H1 (cell line): ENCODE measurements at regions not wholly inside any gene's neighbourhood (a gene's known extent, or its start where the extent isn't known, plus 50 kb on each side); places are given as distances from the start of the nearest gene placed in this dataset.

Experiments
- CTCF ChIA-PET: fragments of 300-600 bp; sonication (Branson Sonifier 250); formaldehyde crosslinking; loops from one replicate; lab custom pipeline; 2021; ENCODE audit not compliant: partially characterized antibody; lab: Charles Lee
- POLR2A ChIA-PET: fragments of 300-600 bp; sonication (Branson Sonifier 250); formaldehyde crosslinking; loops from one replicate; lab custom pipeline; 2021; ENCODE audit warnings: inconsistent platforms; ENCODE audit not compliant: partially characterized antibody; lab: Charles Lee
- DNase-seq, 2 experiments: peaks; one replicate each; pipeline versions ENCODE4 v3.0.0 to v3.0.0-alpha.2; 2010 to 2022; ENCODE audit warnings: low spot score in 2 of 2, low read depth in 1 of 2, mixed read lengths in 1 of 2
- FAIRE-seq: peaks from 2 replicates; lab custom pipeline; 2011; peaks lifted over from hg19 to GRCh38; lab: Jason Lieb, UNC
- H2AFZ ChIP-seq: 2 replicates; pipeline ENCODE4 v1.8.1; 2012; ENCODE audit warnings: low read length, inconsistent platforms
- H2AK5ac ChIP-seq: 2 replicates; pipeline ENCODE4 v1.6.1; 2013; ENCODE audit warnings: low read depth, low read length
- H2BK120ac ChIP-seq: replicated peaks from 2 replicates; pipeline ENCODE3; 2013; ENCODE audit warnings: low read depth, low read length, inconsistent platforms
- H2BK12ac ChIP-seq: 2 replicates; pipeline ENCODE4 v1.6.1; 2013; ENCODE audit warnings: low read depth, low read length
- H2BK15ac ChIP-seq: 2 replicates; pipeline ENCODE4 v1.6.1; 2013; ENCODE audit warnings: low read length
- H2BK20ac ChIP-seq: 2 replicates; pipeline ENCODE4 v1.6.1; 2013; ENCODE audit warnings: low read length
- H2BK5ac ChIP-seq: 2 replicates; pipeline ENCODE4 v1.6.1; 2013; ENCODE audit warnings: low read depth, low read length
- H3K14ac ChIP-seq: 2 replicates; pipeline ENCODE4 v1.6.1; 2013; ENCODE audit warnings: inconsistent platforms; ENCODE audit not compliant: insufficient read length
- H3K18ac ChIP-seq: 2 replicates; pipeline ENCODE4 v1.6.1; 2013; ENCODE audit warnings: low read length; ENCODE audit errors: extremely low read depth
- H3K23ac ChIP-seq: 2 replicates; pipeline ENCODE4 v1.6.1; 2013; ENCODE audit warnings: inconsistent platforms; ENCODE audit not compliant: insufficient read length
- H3K23me2 ChIP-seq: 2 replicates; pipeline ENCODE4 v1.6.1; 2013; ENCODE audit warnings: low read depth, low read length
- H3K27ac ChIP-seq: 2 replicates; pipeline ENCODE4 v1.6.1; 2011; ENCODE audit warnings: low read depth, low read length, inconsistent platforms
- H3K27me3 ChIP-seq, 4 experiments: replicated peaks in 1 of 4; 1 replicate in 1 of 4; 2 replicates in 3 of 4; pipeline versions ENCODE4 v1.6.1 to v1.8.1; 2011 to 2013; ENCODE audit warnings: low read length in 3 of 4, mild to moderate bottlenecking in 3 of 4, inconsistent platforms in 2 of 4, mixed read lengths in 2 of 4, moderate library complexity in 1 of 4; ENCODE audit not compliant: control insufficient read depth in 3 of 4, insufficient read depth in 3 of 4; ENCODE audit errors: extremely low read depth in 1 of 4
- H3K36me3 ChIP-seq, 4 experiments: 2 replicates each; pipeline versions ENCODE4 v1.6.1 to v1.8.1; 2011 to 2013; ENCODE audit warnings: mild to moderate bottlenecking in 4 of 4, low read length in 3 of 4, moderate library complexity in 2 of 4, control low read depth in 1 of 4, inconsistent platforms in 1 of 4; ENCODE audit not compliant: insufficient read depth in 4 of 4, control insufficient read depth in 2 of 4
- H3K4ac ChIP-seq: replicated peaks from 2 replicates; pipeline ENCODE3; 2013; ENCODE audit warnings: low read length, low read depth, mixed read lengths, inconsistent platforms; ENCODE audit not compliant: insufficient read length
- H3K4me1 ChIP-seq, 4 experiments: replicated peaks in 1 of 4; 1 replicate in 1 of 4; 2 replicates in 3 of 4; pipeline versions ENCODE4 v1.6.1 to v1.8.1; 2011 to 2013; ENCODE audit warnings: low read length in 3 of 4, inconsistent platforms in 2 of 4, mixed read lengths in 1 of 4; ENCODE audit not compliant: insufficient read depth in 4 of 4, control insufficient read depth in 3 of 4
- H3K4me2 ChIP-seq, 2 experiments: 2 replicates each; pipeline versions ENCODE4 v1.6.1 to v1.8.1; 2011 to 2013; ENCODE audit warnings: low read depth in 2 of 2, low read length in 2 of 2, control low read depth in 1 of 2, inconsistent platforms in 1 of 2, mild to moderate bottlenecking in 1 of 2; ENCODE audit not compliant: insufficient read depth in 1 of 2
- H3K4me3 ChIP-seq, 4 experiments: fragments of 200-600, 300-600 bp in 1 of 4; sonication (generic), shearing (Covaris generic), sonication (Bioruptor Twin) in 1 of 4; 2 replicates each; pipeline versions ENCODE4 v1.5.1 to v1.8.1; 2011 to 2016; ENCODE audit warnings: low read length in 4 of 4, low read depth in 3 of 4, control low read depth in 2 of 4, inconsistent platforms in 2 of 4, mild to moderate bottlenecking in 2 of 4, mixed read lengths in 1 of 4, moderate library complexity in 1 of 4; ENCODE audit not compliant: insufficient read depth in 2 of 4; ENCODE audit errors: extremely low read depth in 1 of 4
- H3K56ac ChIP-seq: replicated peaks from 2 replicates; pipeline ENCODE3; 2013; ENCODE audit warnings: low read depth, mild to moderate bottlenecking, mixed read lengths, low read length, inconsistent platforms; ENCODE audit not compliant: insufficient read length
- H3K79me1 ChIP-seq: 2 replicates; pipeline ENCODE4 v1.6.1; 2013; ENCODE audit warnings: low read depth, low read length, control low read depth
- H3K79me2 ChIP-seq, 2 experiments: 2 replicates each; pipeline versions ENCODE4 v1.6.1 to v1.8.1; 2012 to 2013; ENCODE audit warnings: low read length in 2 of 2, mild to moderate bottlenecking in 2 of 2, inconsistent platforms in 1 of 2; ENCODE audit not compliant: insufficient read depth in 2 of 2, control insufficient read depth in 1 of 2
- H3K9ac ChIP-seq, 4 experiments: replicated peaks in 1 of 4; 1 replicate in 1 of 4; 2 replicates in 3 of 4; pipeline versions ENCODE4 v1.6.1 to v1.8.1; 2011 to 2013; ENCODE audit warnings: low read depth in 3 of 4, low read length in 3 of 4, control low read depth in 2 of 4, mild to moderate bottlenecking in 2 of 4, moderate library complexity in 2 of 4, inconsistent platforms in 1 of 4; ENCODE audit errors: extremely low read depth in 1 of 4
- H3K9me3 ChIP-seq, 2 experiments: 2 replicates each; pipeline versions ENCODE4 v1.6.1 to v1.8.1; 2012 to 2013; ENCODE audit warnings: mild to moderate bottlenecking in 2 of 2, moderate library complexity in 2 of 2, control low read depth in 1 of 2, inconsistent platforms in 1 of 2, low read depth in 1 of 2, low read length in 1 of 2, mixed read lengths in 1 of 2; ENCODE audit not compliant: insufficient read depth in 2 of 2
- H4K20me1 ChIP-seq, 2 experiments: replicated peaks in 1 of 2; 2 replicates each; pipeline versions ENCODE3 to v1.8.1; 2011 to 2013; ENCODE audit warnings: inconsistent platforms in 2 of 2, low read length in 2 of 2, mild to moderate bottlenecking in 1 of 2; ENCODE audit not compliant: insufficient read depth in 2 of 2, control insufficient read depth in 1 of 2
- H4K5ac ChIP-seq: 2 replicates; pipeline ENCODE4 v1.6.1; 2013; ENCODE audit warnings: low read length, low read depth, mixed read lengths, inconsistent platforms; ENCODE audit not compliant: insufficient read length
- H4K8ac ChIP-seq: 2 replicates; pipeline ENCODE4 v1.8.0; 2013; ENCODE audit warnings: mild to moderate bottlenecking, moderate library complexity, low read length, inconsistent platforms; ENCODE audit not compliant: insufficient read depth; ENCODE audit errors: extremely low read depth
- H4K91ac ChIP-seq: replicated peaks from 2 replicates; pipeline ENCODE3; 2013; ENCODE audit warnings: low read length, mixed read lengths, inconsistent platforms; ENCODE audit not compliant: insufficient read length
- CHD1 ChIP-seq: IDR thresholded peaks from 2 replicates; pipeline ENCODE4 v1.6.1; 2012; ENCODE audit warnings: low read depth, low read length, improper control_type of control experiment
- CHD2 ChIP-seq: IDR thresholded peaks from 2 replicates; pipeline ENCODE4 v1.6.1; 2012; ENCODE audit warnings: low read length, improper control_type of control experiment
- E2F6 ChIP-seq: IDR thresholded peaks from 2 replicates; pipeline ENCODE4 v1.6.1; 2012; ENCODE audit warnings: inconsistent platforms
- EGR1 ChIP-seq: IDR thresholded peaks from 2 replicates; pipeline ENCODE4 v1.6.1; 2011; ENCODE audit warnings: low read depth, low read length, borderline replicate concordance
- KDM1A ChIP-seq: fragments of 200-600, 300-600 bp; sonication (generic); IDR thresholded peaks from 2 replicates; pipeline ENCODE4 v1.7.1; 2016; ENCODE audit warnings: mild to moderate bottlenecking, low read length, borderline replicate concordance
- POLR2A ChIP-seq, 2 experiments: IDR thresholded peaks; 1 replicate in 1 of 2; 2 replicates in 1 of 2; pipeline ENCODE4 v1.6.1; 2011; ENCODE audit warnings: low read depth in 2 of 2, low read length in 2 of 2, mild to moderate bottlenecking in 2 of 2; ENCODE audit errors: control extremely low read depth in 1 of 2
- RAD21 ChIP-seq, 2 experiments: IDR thresholded peaks in 1 of 2; conservative IDR thresholded peaks in 1 of 2; 2 replicates each; pipeline ENCODE4 v1.6.1; 2011; ENCODE audit warnings: low read depth in 2 of 2, low read length in 2 of 2, improper control_type of control experiment in 1 of 2, inconsistent platforms in 1 of 2, mild to moderate bottlenecking in 1 of 2, moderate library complexity in 1 of 2
- SAP30 ChIP-seq: fragments of 300-600 bp; sonication (generic); IDR thresholded peaks from 2 replicates; pipeline ENCODE4 v1.7.1; 2012; ENCODE audit warnings: low read length, moderate library complexity, mild to moderate bottlenecking, inconsistent platforms; ENCODE audit not compliant: insufficient read depth, insufficient replicate concordance
- SRF ChIP-seq: IDR thresholded peaks from 2 replicates; pipeline ENCODE4 v1.6.1; 2011; ENCODE audit warnings: mild to moderate bottlenecking, low read depth, low read length, moderate library complexity
- TCF12 ChIP-seq: IDR thresholded peaks from 2 replicates; pipeline ENCODE4 v1.6.1; 2011; ENCODE audit warnings: low read depth, mild to moderate bottlenecking, low read length
- WGBS, 2 experiments: shearing (Covaris generic) in 1 of 2; methylation state at CpG; one replicate each; pipeline versions ENCODE4 v1.1.6 to v1.1.7; 2013 to 2015; ENCODE audit warnings: low lambda C conversion rate in 2 of 2, mixed read lengths in 2 of 2, inconsistent platforms in 1 of 2, low coverage in 1 of 2, missing lambda C conversion rate in 1 of 2; ENCODE audit not compliant: insufficient replicate concordance in 2 of 2, insufficient coverage in 1 of 2, insufficient read length in 1 of 2; ENCODE audit errors: extremely low coverage in 1 of 2, missing lambda C conversion rate in 1 of 2; 5-methylcytosine and 5-hydroxymethylcytosine counted together
- TF ChIP-seq, protein P1 (sequence below): IDR thresholded peaks from 2 replicates; pipeline ENCODE4 v1.6.1; 2012; ENCODE audit warnings: low read length, inconsistent platforms

DNA sequence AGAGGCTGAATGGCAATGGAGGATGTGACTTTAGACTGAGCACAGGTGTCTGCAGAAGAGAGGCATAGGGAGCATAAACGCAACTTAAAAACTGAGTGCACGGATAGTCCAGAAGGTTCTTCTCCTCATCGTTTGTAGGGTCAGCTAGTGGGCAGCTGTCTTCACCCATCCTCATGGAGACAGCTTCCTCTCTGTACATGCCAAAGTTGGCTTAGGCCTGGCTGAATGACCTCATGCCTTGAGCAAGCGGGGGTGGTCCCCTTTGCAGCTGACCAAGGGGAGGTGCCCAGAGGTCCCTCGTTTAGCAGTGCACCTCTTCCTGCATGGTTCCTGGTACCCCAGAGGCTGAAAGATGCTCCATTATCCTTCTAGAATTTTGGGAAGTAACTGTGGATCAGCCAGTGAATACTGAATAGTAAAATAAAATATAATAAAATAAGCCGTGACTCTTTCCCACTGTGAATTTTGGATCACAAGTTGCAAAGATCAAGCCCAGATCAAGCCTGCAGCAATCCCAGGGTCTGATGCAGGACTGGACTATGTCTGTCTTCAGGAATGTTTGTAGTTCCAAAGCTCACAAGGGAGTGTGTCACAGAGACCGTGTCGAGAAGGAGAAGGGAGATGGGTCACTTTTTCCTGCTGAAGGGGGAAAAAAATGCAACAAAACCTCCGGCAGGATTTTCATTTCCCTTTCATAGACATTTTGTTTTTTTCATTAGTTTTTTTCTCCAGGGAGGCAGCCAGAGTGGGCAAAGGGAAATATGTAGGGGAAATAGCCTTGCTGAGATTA lies 295.3 kb upstream of the MKI67 start:
- H3K9ac ChIP-seq, result no peak overlapping the region
- CTCF ChIA-PET, result no interaction called here
- TF ChIP-seq KDM1A (no peak), EGR1 (no peak), E2F6 (no peak), TCF12 (no peak), POLR2A (IDR thresholded peaks at IDR 0.05; ENCODE audit: control extremely low read depth in 1 of 2, low read depth in 2 of 2, low read length in 2 of 2) (no peak), SAP30 (no peak), SRF (no peak), CHD1 (no peak), RAD21 (IDR thresholded peaks at IDR 0.05 in 1 of 2, conservative IDR thresholded peaks at IDR 0.05 in 1 of 2; ENCODE audit: low read depth in 2 of 2, low read length in 2 of 2) (no peak), CHD2 (no peak)
- TF ChIP-seq, protein P1, sequence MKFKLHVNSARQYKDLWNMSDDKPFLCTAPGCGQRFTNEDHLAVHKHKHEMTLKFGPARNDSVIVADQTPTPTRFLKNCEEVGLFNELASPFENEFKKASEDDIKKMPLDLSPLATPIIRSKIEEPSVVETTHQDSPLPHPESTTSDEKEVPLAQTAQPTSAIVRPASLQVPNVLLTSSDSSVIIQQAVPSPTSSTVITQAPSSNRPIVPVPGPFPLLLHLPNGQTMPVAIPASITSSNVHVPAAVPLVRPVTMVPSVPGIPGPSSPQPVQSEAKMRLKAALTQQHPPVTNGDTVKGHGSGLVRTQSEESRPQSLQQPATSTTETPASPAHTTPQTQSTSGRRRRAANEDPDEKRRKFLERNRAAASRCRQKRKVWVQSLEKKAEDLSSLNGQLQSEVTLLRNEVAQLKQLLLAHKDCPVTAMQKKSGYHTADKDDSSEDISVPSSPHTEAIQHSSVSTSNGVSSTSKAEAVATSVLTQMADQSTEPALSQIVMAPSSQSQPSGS, result no peak

More for the DNA sequence above, 295.3 kb upstream of the MKI67 start:
- Histone ChIP-seq H4K20me1 (no peaks in the 10 kb centered on the region), H4K8ac (no peak overlapping the region), H3K4ac (no peak overlapping the region), H2BK20ac (no peak overlapping the region), H3K27me3 (no peaks in the 10 kb centered on the region), H3K9me3 (no peaks in the 10 kb centered on the region), H3K23me2 (no peaks in the 10 kb centered on the region), H3K4me2 (no peak overlapping the region), H4K5ac (no peak overlapping the region), H3K23ac (no peak overlapping the region), H3K79me2 (no peaks in the 10 kb centered on the region), H3K27ac (no peak overlapping the region), H4K91ac (no peak overlapping the region), H3K79me1 (no peaks in the 10 kb centered on the region), H2AFZ (no peak overlapping the region), H2BK5ac (no peak overlapping the region), H2BK120ac (no peak overlapping the region), H3K14ac (no peak overlapping the region), H3K4me1 (no peaks in the 10 kb centered on the region), H2BK15ac (no peak overlapping the region), H2AK5ac (no peak overlapping the region), H3K56ac (no peak overlapping the region), H3K4me3 (no peak overlapping the region), H3K36me3 (no peaks in the 10 kb centered on the region), H2BK12ac (no peak overlapping the region), H3K18ac (no peak overlapping the region)
- DNase-seq (peak in 1 of 2 experiments; percentile 23), FAIRE-seq (no peak)
- WGBS, 2 experiments, result 83% methylated on average over 9 of the region's 9 CpGs; no CpG with 5 or more reads in 1 of the 2 experiments
- POLR2A ChIA-PET, result no interaction called here
